Activated CD4-positive, alpha-beta memory T cell treated with anti-CD3 and anti-CD28 coated beads, Interleukin-2, amount 10 ng/mL, durations not matched to agents 7 days and 5 days (primary cell): ENCODE measurements at regions not wholly inside any gene's neighbourhood (a gene's known extent, or its start where the extent isn't known, plus 50 kb on each side); places are given as distances from the start of the nearest gene placed in this dataset.
"Not testable (repeated sequence)": the region's sequence is repeated elsewhere in the genome, so short reads cannot be mapped to it uniquely, and the experiment has no call there.

ENCODE experiments used
- CTCF ChIA-PET: fragments of 350-600 bp; sonication (Branson Sonifier 250); formaldehyde crosslinking; loops from one replicate; lab custom pipeline; 2021; ENCODE audit warnings: antibody characterized with exemption, inconsistent platforms; lab: Charles Lee
- POLR2A ChIA-PET: fragments of 350-600 bp; sonication (Branson Sonifier 250); formaldehyde crosslinking; loops from one replicate; lab custom pipeline; 2021; ENCODE audit warnings: antibody characterized with exemption; lab: Charles Lee
- DNase-seq: peaks from one replicate; pipeline ENCODE4 v3.0.0-alpha.2; 2020
- H3K27ac Mint-ChIP-seq: one replicate; pipeline ENCODE4 v1.8.0; 2021; ENCODE audit warnings: mild to moderate bottlenecking, mixed read lengths
- H3K27me3 Mint-ChIP-seq: one replicate; pipeline ENCODE4 v1.8.0; 2021; ENCODE audit warnings: mixed read lengths
- H3K36me3 Mint-ChIP-seq: one replicate; pipeline ENCODE4 v1.8.0; 2021; ENCODE audit warnings: low read depth, mixed read lengths
- H3K4me1 Mint-ChIP-seq: one replicate; pipeline ENCODE4 v1.8.0; 2021; ENCODE audit warnings: mixed read lengths
- H3K4me3 Mint-ChIP-seq: one replicate; pipeline ENCODE4 v1.8.0; 2021; ENCODE audit warnings: mild to moderate bottlenecking, mixed read lengths
- H3K9me3 Mint-ChIP-seq: one replicate; pipeline ENCODE4 v1.8.0; 2021; ENCODE audit warnings: mixed read lengths

DNA sequence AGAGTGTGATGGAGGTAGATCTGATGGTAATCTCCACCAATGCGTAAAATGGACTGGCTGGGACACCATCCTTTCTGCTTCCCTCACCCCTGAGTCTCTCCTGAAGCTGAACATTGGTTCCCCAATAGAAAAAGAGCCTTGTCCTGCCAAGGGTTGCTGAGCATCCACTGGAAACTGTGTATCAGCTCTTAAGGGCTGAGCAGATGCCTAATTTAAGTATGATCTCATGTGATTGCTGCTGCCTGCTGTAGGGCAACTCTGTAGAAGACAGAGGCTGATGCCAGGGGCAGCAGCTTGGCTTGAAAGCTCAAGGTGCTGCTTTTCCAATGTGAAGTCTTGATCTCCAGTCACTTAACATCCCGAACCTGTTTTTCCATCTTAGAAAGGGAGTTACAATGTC, 310.3 kb upstream of the CCL2 start:
- no peaks in the 10 kb centered on the region for H3K4me1 Mint-ChIP-seq
- CTCF ChIA-PET: no interaction called here
- H3K36me3 Mint-ChIP-seq: no peaks in the 10 kb centered on the region
- no peak for DNase-seq
- POLR2A ChIA-PET: no interaction called here
- H3K27me3 Mint-ChIP-seq: peaks cover 9% of the 10 kb centered on the region
- no peaks in the 10 kb centered on the region for H3K9me3 Mint-ChIP-seq
- no peak overlapping the region for H3K4me3 Mint-ChIP-seq
- no peak overlapping the region for H3K27ac Mint-ChIP-seq

DNA sequence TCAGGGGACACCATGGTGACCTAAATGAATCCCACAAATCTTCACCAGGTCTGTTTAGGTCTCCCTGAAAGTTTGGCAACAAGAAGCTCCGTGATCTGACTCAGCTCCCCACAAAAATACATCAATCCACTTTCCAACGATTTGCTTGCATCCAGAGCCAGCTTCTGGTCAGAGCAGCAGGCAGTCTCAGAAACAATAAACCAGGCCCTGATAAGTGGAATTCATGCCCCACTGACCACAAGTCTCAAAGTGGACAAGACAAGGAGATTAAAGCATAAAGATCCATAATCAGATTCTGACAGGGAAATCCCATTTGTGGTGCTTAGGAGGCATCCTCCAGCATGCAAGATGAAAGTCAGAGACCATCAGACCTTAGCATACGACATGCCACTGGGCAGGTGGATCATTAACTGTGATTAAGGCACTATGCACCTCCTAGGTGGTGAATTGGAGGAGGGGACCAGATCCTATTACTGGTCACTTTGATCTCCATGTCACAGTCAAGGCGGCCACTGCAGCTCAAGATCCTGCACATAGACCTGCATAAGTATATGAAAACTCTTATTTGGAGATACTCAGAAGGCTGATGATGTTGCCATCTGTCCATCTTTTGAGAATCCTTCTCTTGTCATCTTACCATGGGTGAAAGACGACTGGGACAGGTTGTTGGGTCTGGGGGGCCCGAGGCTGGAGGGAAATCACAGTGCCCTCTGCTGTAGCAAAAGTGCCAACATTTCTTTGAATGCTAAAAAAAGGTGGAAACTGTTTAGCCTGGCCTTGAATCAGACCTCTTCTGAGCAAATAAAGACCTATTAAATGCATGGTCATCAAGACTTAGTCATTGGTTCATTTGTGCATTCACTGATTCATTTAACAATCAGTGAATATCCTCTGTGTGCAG, 309.2 kb upstream of the CCL2 start:
- H3K27ac Mint-ChIP-seq: no peak overlapping the region
- H3K27me3 Mint-ChIP-seq: peaks cover 12% of the 10 kb centered on the region
- no peak for DNase-seq
- CTCF ChIA-PET: no interaction called here
- no peaks in the 10 kb centered on the region for H3K4me1 Mint-ChIP-seq
- H3K4me3 Mint-ChIP-seq: no peak overlapping the region
- H3K9me3 Mint-ChIP-seq: no peaks in the 10 kb centered on the region
- POLR2A ChIA-PET: no interaction called here
- H3K36me3 Mint-ChIP-seq: no peaks in the 10 kb centered on the region

DNA sequence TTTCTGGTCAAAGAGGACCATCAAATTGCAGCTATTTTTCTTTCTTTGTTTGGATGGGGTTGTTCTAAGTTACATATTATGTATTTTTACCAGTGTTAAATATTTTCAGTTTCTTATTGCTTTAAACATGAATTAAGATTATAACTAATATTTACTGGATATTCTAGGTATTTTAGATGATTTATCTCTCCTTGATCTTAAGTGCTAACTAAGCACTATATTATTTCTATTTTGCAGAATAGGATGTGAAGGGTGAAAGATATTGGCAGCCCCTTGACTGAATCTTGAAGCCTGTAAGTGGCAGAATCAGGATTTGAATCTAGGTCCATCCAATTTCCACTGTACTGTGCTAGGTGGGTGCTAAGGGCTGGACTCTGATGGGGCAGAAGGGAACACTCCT, 307.3 kb upstream of the CCL2 start:
- Mint-ChIP-seq H3K27ac (no peak overlapping the region), H3K4me1 (no peaks in the 10 kb centered on the region), H3K36me3 (no peaks in the 10 kb centered on the region), H3K27me3 (peaks cover 12% of the 10 kb centered on the region), H3K9me3 (no peaks in the 10 kb centered on the region), H3K4me3 (no peak overlapping the region)
- ChIA-PET CTCF (no interaction called here), POLR2A (no interaction called here)
- DNase-seq: no peak

DNA sequence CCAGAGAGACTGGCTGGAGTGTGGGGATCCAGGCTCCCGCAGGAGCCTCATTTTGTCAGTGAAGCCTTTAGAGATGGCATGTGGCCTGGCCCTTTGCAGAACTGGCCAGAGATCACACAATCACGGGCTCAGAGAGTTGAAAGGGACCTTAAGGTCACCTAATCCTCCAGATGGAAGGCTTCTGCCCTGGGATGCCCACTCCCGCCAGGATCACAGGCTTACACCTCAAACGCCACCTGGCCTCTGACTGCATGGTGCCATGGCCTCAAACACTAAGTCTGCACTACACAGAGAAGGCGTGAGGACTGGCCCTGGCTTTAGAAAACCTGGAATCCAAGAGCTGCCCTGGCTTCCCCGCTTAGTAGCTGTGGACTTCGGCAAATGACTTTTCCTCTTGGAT, 306.8 kb upstream of the CCL2 start:
- no peak overlapping the region for H3K27ac Mint-ChIP-seq

DNA sequence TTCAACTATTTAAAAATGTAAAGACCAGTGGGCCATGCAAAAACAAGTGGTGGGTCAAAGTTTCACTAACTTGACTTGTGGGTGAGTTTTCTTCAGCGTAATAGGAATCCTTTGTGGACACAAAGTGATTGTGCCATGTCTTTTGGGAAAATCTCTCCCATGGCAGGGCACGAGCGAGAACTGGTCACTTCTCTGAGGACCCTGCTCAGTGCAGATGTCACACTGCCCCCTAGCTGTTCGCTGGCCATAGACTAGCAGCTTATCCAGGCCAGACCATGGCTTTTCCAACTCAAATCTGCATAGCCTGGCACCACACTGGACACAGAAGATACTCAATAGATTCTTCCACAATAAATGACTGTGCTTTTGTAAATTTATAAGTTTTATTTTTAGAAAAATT, 306.0 kb upstream of the CCL2 start:
- no peaks in the 10 kb centered on the region for H3K4me1 Mint-ChIP-seq
- no peak overlapping the region for H3K4me3 Mint-ChIP-seq
- peaks cover 16% of the 10 kb centered on the region for H3K27me3 Mint-ChIP-seq
- DNase-seq: no peak
- H3K27ac Mint-ChIP-seq: no peak overlapping the region
- ChIA-PET CTCF (no interaction called here), POLR2A (no interaction called here)
- H3K36me3 Mint-ChIP-seq: no peaks in the 10 kb centered on the region
- no peaks in the 10 kb centered on the region for H3K9me3 Mint-ChIP-seq

More for the DNA sequence above, 306.8 kb upstream of the CCL2 start:
- ChIA-PET CTCF (no interaction called here), POLR2A (no interaction called here)
- DNase-seq: no peak
- no peaks in the 10 kb centered on the region for H3K36me3 Mint-ChIP-seq
- peaks cover 12% of the 10 kb centered on the region for H3K27me3 Mint-ChIP-seq
- H3K4me1 Mint-ChIP-seq: no peaks in the 10 kb centered on the region
- H3K9me3 Mint-ChIP-seq: no peaks in the 10 kb centered on the region
- H3K4me3 Mint-ChIP-seq: no peak overlapping the region

DNA sequence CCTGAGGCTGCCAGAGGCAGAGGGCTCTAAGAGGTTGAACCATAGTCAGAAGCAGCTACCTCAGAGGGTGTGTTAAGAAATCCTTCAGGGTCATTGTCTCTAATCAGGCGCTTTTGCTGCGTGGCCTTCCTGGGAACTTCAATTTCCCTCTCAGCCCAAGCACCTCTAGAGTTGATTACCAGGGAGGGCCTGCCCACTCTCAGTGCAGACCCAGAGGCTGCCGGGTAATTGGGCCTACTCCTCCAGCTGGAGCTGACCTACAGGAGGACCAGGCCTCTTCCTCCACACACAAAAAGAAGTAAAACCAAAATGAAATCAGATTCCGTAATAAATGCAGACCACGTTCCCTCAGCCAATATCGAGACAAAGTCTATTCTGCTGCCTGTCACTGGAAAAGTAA, 305.0 kb upstream of the CCL2 start:
- ChIA-PET CTCF (no interaction called here), POLR2A (no interaction called here)
- peaks cover 13% of the 10 kb centered on the region for H3K27me3 Mint-ChIP-seq
- no peaks in the 10 kb centered on the region for H3K9me3 Mint-ChIP-seq
- H3K36me3 Mint-ChIP-seq: no peaks in the 10 kb centered on the region
- H3K4me1 Mint-ChIP-seq: no peaks in the 10 kb centered on the region
- no peak overlapping the region for H3K4me3 Mint-ChIP-seq
- no peak overlapping the region for H3K27ac Mint-ChIP-seq
- DNase-seq: no peak

DNA sequence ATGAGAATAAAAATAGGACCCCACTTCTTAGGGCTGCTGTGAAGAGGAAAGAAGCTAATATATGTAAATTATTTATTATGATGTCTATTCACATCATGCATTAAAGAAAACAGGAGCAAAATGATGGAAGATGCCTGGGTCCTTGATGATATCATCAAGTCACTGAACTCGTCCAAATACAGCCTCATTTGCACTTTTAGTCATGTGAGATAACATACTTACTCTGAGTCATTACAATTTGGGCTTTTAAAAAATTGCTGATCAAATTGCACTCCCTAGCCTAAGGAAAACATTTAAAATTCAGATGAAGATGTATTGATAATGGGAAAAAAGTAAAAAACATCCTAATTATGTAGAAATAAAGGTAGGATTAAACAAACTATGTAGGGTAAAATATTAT, 302.7 kb upstream of the CCL2 start:
- Mint-ChIP-seq H3K36me3 (no peaks in the 10 kb centered on the region), H3K4me3 (no peak overlapping the region), H3K27me3 (peaks cover 12% of the 10 kb centered on the region), H3K27ac (no peak overlapping the region), H3K9me3 (no peaks in the 10 kb centered on the region), H3K4me1 (no peaks in the 10 kb centered on the region)
- DNase-seq: no peak
- ChIA-PET CTCF (no interaction called here), POLR2A (no interaction called here)

DNA sequence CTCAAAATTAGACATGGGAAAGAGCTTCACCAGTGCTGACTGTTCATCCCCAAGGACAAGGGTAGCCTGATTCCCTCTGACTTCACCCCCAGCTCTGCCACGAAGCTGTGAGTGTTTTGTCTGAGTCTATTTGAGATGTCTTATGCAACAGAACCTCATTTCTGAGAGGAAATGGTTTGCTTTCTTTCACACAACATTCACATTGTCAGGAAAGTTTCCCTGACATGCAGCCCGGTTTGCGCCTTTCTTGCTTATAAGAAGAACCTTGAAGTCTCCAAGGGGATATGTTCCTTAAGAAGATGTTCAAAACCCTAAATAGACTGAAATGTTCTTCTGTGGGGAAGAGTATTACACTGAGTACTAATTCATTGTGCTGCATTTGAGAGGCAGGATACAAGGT, 300.5 kb upstream of the CCL2 start:
- POLR2A ChIA-PET: no interaction called here
- peaks cover 6% of the 10 kb centered on the region for H3K9me3 Mint-ChIP-seq
- H3K4me1 Mint-ChIP-seq: no peaks in the 10 kb centered on the region
- H3K4me3 Mint-ChIP-seq: no peak overlapping the region
- no peak overlapping the region for H3K27ac Mint-ChIP-seq
- CTCF ChIA-PET: interaction anchor here (1.1 kb wide), 1 partner anchor 9 kb away, joined by 3 read pairs; no protein-coding TSS in a partner anchor
- H3K36me3 Mint-ChIP-seq: no peaks in the 10 kb centered on the region
- DNase-seq: no peak
- peaks cover 14% of the 10 kb centered on the region for H3K27me3 Mint-ChIP-seq

DNA sequence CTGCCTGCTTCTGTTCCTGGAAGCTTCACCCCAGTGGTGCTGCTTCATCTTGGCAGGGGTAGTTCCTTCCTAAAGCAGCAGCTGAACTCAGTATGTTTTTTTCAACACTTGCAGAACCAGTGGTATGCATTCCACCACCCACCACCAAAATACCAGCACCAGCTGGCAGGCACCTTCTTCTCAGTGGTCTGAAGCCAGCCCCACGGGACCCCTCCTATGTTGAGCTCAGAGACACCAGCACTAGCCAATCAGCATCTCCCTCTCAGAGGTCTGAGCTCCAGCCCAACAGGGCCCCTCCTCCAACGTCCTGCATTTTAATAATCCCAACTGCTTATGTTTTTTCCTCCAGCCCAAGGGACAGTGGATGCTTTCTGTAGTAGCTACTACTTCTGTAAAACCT, 299.6 kb upstream of the CCL2 start:
- ChIA-PET CTCF (no interaction called here), POLR2A (no interaction called here)
- Mint-ChIP-seq H3K9me3 (peaks cover 9% of the 10 kb centered on the region), H3K27ac (no peak overlapping the region), H3K27me3 (peaks cover 11% of the 10 kb centered on the region), H3K4me1 (no peaks in the 10 kb centered on the region), H3K4me3 (no peak overlapping the region), H3K36me3 (no peaks in the 10 kb centered on the region)
- no peak for DNase-seq

DNA sequence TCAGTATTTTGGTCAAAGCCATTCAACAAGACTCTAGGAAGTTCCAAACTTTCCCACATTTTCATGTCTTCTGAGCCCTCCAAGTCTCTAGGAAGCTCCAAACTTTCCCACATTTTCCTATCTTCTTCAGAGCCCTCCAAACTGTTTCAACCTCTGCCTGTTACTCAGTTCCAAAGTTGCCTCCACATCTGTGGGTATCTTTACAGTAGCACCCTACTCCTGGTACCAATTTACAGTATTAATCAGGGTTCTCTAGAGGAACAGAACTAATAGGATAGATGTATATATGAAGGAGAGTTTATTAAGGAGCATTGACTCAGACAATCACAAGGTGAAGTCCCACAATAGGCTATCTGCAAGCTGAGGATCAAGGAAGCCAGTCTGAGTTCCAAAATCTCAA, 296.0 kb upstream of the CCL2 start:
- H3K4me3 Mint-ChIP-seq, H3K36me3 Mint-ChIP-seq, DNase-seq, H3K9me3 Mint-ChIP-seq, POLR2A ChIA-PET, CTCF ChIA-PET, H3K27ac Mint-ChIP-seq: not testable (repeated sequence)
- Mint-ChIP-seq H3K27me3 (peaks cover 11% of the 10 kb centered on the region), H3K4me1 (peaks cover 11% of the 10 kb centered on the region)

DNA sequence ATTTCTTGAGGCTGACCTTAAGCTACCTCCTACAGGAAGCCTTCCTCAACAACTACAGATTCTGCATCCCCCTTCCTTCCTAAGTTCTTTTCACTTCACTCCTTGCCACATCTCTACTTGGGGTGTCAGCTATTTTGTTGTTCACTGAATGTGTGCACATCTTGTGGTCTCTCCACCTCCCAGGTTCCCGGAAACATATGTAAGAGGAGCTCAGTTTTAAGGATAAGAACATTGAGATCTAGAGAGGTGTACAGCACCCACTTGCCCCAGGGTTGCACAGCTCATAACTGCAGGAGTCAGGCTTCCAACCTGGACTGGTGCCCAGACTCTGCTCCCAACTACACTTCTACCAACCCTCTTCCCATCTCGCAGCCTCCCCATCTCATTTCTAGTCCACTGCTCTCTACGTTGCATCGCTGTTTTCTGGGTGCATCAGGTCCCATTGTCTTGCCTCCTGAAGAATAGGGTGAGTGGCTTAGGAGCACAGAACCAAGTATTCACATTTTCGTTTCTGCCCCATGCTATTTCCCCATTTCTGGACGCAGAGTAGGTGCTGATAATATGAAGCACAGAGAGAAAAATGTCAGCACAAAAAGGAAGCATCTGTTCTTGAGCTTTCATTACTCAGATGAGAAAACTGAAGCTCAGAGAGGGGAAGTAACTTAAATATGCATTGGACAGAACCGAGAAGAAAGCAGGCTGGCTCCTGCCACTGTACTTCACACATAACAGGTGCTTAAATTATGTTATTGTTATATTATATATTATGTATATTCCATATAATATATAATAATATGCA, 292.0 kb upstream of the CCL2 start:
- H3K36me3 Mint-ChIP-seq: no peaks in the 10 kb centered on the region
- peaks cover 5% of the 10 kb centered on the region for H3K27me3 Mint-ChIP-seq
- DNase-seq: no peak
- CTCF ChIA-PET: interaction anchor here (1.3 to 1.6 kb wide), 2 partner anchors 9 kb away, joined by 3 to 7 read pairs; no protein-coding TSS in a partner anchor
- peaks cover 37% of the 10 kb centered on the region for H3K4me1 Mint-ChIP-seq
- peaks cover 9% of the 10 kb centered on the region for H3K9me3 Mint-ChIP-seq
- H3K4me3 Mint-ChIP-seq: no peak overlapping the region
- no peak overlapping the region for H3K27ac Mint-ChIP-seq
- POLR2A ChIA-PET: interaction anchor here (0.7 kb wide), 1 partner anchor 11 kb away, joined by 3 read pairs; no protein-coding TSS in a partner anchor

DNA sequence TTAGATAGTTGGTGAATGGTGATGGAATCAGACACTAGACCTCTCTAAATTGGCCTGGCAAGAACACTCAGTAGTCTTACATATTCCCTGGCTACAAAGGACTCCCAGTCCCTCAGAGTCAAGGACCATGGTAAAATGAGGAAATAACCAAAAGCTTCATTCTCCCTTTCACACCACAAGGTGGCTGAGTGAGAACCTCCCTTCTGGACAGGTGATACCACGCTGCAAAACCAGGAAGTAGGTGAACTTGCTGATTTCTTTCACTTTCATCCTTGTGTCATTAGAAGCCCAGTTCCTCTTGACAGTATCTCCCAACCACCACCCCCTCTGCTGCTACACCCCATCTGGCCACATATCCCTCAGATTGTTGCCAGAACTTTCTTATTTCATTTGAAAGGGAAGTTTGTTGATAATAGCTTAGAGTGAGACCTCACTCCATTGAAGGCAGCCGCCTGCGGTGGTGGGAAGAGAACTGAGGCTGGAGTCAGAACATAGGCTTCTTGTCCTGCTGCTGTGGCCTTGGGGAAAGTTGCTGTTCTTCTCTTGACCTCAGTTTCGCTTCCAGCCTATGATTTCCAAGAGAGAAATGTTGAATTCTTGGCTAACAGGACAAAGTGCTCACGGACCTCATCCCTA, 290.6 kb upstream of the CCL2 start:
- Mint-ChIP-seq H3K4me3 (peak overlapping the region; percentile 11), H3K36me3 (no peaks in the 10 kb centered on the region), H3K4me1 (peaks cover 51% of the 10 kb centered on the region), H3K27me3 (peaks cover 5% of the 10 kb centered on the region), H3K9me3 (peaks cover 4% of the 10 kb centered on the region), H3K27ac (peak overlapping the region; percentile 37)
- DNase-seq: peak; percentile 40
- ChIA-PET POLR2A (no interaction called here), CTCF (interaction anchor here (1.6 kb wide), 1 partner anchor 8 kb away, joined by 7 read pairs; no protein-coding TSS in a partner anchor)
